Osteoblast (primary cell): ENCODE measurements at regions not wholly inside any gene's neighbourhood (a gene's known extent, or its start where the extent isn't known, plus 50 kb on each side); places are given as distances from the start of the nearest gene placed in this dataset.
"Not testable (repeated sequence)": the region's sequence is repeated elsewhere in the genome, so short reads cannot be mapped to it uniquely, and the experiment has no call there.

ENCODE experiments used
- DNase-seq: peaks from one replicate; pipeline ENCODE4 v3.0.0; 2011; ENCODE audit warnings: low spot score, mixed read lengths; ENCODE audit not compliant: insufficient read length; ENCODE audit errors: missing footprints
- H2AFZ ChIP-seq: 2 replicates; pipeline ENCODE4 v1.6.0; 2011; ENCODE audit warnings: mild to moderate bottlenecking, low read length
- H3K27ac ChIP-seq: 2 replicates; pipeline ENCODE4 v1.5.1; 2011; ENCODE audit warnings: mild to moderate bottlenecking, low read depth, low read length, moderate library complexity
- H3K27me3 ChIP-seq: 2 replicates; pipeline ENCODE4 v1.6.0; 2012; ENCODE audit warnings: mild to moderate bottlenecking, control low read depth, inconsistent platforms, low read length, moderate library complexity; ENCODE audit not compliant: insufficient read depth
- H3K36me3 ChIP-seq: 2 replicates; pipeline ENCODE4 v1.5.1; 2011; ENCODE audit warnings: mild to moderate bottlenecking, low read length, control low read depth, moderate library complexity; ENCODE audit not compliant: insufficient read depth
- H3K4me1 ChIP-seq: 2 replicates; pipeline ENCODE4 v1.5.1; 2011; ENCODE audit warnings: mild to moderate bottlenecking, low read length, control low read depth, moderate library complexity; ENCODE audit not compliant: insufficient read depth
- H3K4me2 ChIP-seq: 2 replicates; pipeline ENCODE4 v1.6.0; 2011; ENCODE audit warnings: mild to moderate bottlenecking, low read length; ENCODE audit not compliant: insufficient read depth
- H3K4me3 ChIP-seq: fragments of 200-600 bp; sonication (generic); 3 replicates; pipeline ENCODE4 v1.5.1; 2012; ENCODE audit warnings: mild to moderate bottlenecking, low read length, inconsistent platforms; ENCODE audit not compliant: insufficient read depth
- H3K79me2 ChIP-seq: 2 replicates; pipeline ENCODE4 v1.6.0; 2012; ENCODE audit warnings: mild to moderate bottlenecking, low read length, control low read depth, inconsistent platforms; ENCODE audit not compliant: insufficient read depth
- H3K9me3 ChIP-seq: 2 replicates; pipeline ENCODE4 v1.5.1; 2011; ENCODE audit warnings: low read depth, low read length, control low read depth
- H4K20me1 ChIP-seq: 2 replicates; pipeline ENCODE4 v1.6.0; 2012; ENCODE audit warnings: mild to moderate bottlenecking, low read length, control low read depth; ENCODE audit not compliant: insufficient read depth
- TF ChIP-seq, protein P1 (sequence below): IDR thresholded peaks from 2 replicates; pipeline ENCODE4 v1.5.1; 2011; ENCODE audit warnings: mild to moderate bottlenecking, low read depth, low read length, moderate library complexity; ENCODE audit errors: extremely low read depth

DNA sequence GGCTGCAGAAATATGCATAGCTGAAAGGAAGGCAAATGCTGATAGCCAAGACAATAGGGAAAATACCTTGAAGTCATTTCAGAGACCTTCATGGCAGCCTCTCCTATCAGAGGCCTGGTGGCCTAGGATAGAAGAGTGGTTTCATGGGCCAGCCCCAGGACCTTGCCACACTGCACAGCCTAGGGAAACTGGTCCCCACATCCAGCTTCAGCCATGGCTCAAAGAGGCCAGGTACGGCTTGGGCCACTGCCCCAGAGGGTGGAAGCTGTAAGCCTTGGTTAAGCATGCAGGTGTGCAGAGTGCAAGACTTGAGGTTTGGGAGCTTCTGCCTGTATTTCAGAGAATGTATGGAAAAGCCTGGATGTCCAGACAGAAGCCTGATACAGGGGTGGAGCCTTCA, 101.0 kb upstream of the KITLG start:
- H3K27me3 ChIP-seq: no peaks in the 10 kb centered on the region
- H3K79me2 ChIP-seq: no peaks in the 10 kb centered on the region
- TF ChIP-seq, protein P1, sequence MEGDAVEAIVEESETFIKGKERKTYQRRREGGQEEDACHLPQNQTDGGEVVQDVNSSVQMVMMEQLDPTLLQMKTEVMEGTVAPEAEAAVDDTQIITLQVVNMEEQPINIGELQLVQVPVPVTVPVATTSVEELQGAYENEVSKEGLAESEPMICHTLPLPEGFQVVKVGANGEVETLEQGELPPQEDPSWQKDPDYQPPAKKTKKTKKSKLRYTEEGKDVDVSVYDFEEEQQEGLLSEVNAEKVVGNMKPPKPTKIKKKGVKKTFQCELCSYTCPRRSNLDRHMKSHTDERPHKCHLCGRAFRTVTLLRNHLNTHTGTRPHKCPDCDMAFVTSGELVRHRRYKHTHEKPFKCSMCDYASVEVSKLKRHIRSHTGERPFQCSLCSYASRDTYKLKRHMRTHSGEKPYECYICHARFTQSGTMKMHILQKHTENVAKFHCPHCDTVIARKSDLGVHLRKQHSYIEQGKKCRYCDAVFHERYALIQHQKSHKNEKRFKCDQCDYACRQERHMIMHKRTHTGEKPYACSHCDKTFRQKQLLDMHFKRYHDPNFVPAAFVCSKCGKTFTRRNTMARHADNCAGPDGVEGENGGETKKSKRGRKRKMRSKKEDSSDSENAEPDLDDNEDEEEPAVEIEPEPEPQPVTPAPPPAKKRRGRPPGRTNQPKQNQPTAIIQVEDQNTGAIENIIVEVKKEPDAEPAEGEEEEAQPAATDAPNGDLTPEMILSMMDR: no peak
- no peaks in the 10 kb centered on the region for H4K20me1 ChIP-seq
- H3K36me3 ChIP-seq: no peaks in the 10 kb centered on the region
- no peak overlapping the region for H3K27ac ChIP-seq
- no peaks in the 10 kb centered on the region for H3K9me3 ChIP-seq
- H3K4me1 ChIP-seq: no peaks in the 10 kb centered on the region
- H3K4me2 ChIP-seq: no peak overlapping the region
- no peak overlapping the region for H2AFZ ChIP-seq
- H3K4me3 ChIP-seq: no peak overlapping the region
- DNase-seq: no peak

DNA sequence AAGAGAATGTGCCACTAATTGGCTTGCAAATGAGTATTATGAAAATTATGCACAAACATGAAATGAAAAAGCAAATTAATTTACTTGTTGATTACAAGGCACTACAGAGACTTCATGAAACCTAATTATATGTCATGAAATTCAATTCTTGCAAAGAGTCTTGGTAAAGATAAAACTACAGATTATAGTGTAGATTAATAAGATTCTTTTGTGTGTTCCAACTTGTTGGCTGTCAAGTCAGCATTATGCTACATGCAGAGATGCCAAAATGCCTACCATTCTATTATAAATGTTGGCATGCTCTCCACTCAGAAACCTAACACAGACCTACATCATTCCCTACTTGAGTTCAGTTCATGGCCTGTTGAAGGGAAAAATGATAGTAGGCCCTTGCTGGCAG, 97.2 kb upstream of the KITLG start:
- no peaks in the 10 kb centered on the region for H3K4me1 ChIP-seq
- H3K27ac ChIP-seq: no peak overlapping the region
- H3K9me3 ChIP-seq: no peaks in the 10 kb centered on the region
- no peaks in the 10 kb centered on the region for H3K79me2 ChIP-seq
- H2AFZ ChIP-seq: no peak overlapping the region
- no peak overlapping the region for H3K4me3 ChIP-seq
- no peak overlapping the region for H3K4me2 ChIP-seq
- H3K27me3 ChIP-seq: no peaks in the 10 kb centered on the region
- TF ChIP-seq, protein P1: no peak
- DNase-seq: no peak
- no peaks in the 10 kb centered on the region for H4K20me1 ChIP-seq
- no peaks in the 10 kb centered on the region for H3K36me3 ChIP-seq

GRCh38 chr12:88667615-88668014, 87.3 kb upstream of the KITLG start:
- H3K4me1 ChIP-seq, H3K4me3 ChIP-seq, H3K36me3 ChIP-seq, H3K9me3 ChIP-seq, H3K27me3 ChIP-seq, H3K27ac ChIP-seq, H3K79me2 ChIP-seq, H2AFZ ChIP-seq, H4K20me1 ChIP-seq, H3K4me2 ChIP-seq, DNase-seq: not testable (repeated sequence)

DNA sequence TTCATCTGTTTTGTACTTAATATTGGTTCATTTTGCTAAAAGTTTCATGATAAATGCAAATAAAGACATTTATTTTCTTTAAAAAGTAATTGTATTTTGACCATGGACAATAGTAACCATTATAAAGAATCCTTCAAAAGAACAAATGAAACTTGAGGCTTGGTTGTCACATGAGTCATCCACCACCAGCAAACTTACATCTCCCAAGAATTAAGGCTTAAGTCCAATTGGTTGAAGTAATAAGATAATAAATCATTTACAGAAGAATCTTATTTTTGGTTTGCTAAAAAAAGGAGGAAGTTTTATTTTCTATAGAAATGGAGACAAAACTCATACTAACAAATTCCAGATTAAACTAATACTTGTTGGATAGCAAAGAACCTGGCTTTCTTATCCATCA, 84.8 kb upstream of the KITLG start:
- no peaks in the 10 kb centered on the region for H3K27me3 ChIP-seq
- no peaks in the 10 kb centered on the region for H3K9me3 ChIP-seq
- H3K4me1 ChIP-seq: no peaks in the 10 kb centered on the region
- H3K4me3 ChIP-seq: no peak overlapping the region
- H3K4me2 ChIP-seq: no peak overlapping the region
- no peaks in the 10 kb centered on the region for H3K79me2 ChIP-seq
- H4K20me1 ChIP-seq: no peaks in the 10 kb centered on the region
- no peak overlapping the region for H3K27ac ChIP-seq
- no peak overlapping the region for H2AFZ ChIP-seq
- TF ChIP-seq, protein P1: no peak
- DNase-seq: no peak
- H3K36me3 ChIP-seq: no peaks in the 10 kb centered on the region

DNA sequence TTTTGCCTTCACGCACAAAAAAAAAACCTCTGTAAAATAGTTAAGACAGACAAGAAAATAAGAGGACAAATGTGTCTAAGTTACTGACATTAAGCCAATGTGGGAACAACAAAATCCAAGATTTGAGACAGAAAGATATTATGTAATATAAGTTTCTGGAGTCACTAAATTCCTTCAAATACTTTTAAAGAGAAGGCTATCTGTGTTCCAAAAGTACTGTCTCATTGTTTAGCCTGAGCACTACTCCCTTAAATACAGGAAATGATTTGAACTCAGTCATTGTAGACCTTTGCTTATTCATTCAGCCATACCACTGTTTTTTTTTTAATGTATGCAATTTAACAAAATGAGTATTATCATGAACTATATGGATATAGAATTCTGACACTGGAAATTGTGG, 82.7 kb upstream of the KITLG start:
- H3K9me3 ChIP-seq: no peaks in the 10 kb centered on the region
- H3K36me3 ChIP-seq: no peaks in the 10 kb centered on the region
- H3K79me2 ChIP-seq: no peaks in the 10 kb centered on the region
- no peak for DNase-seq
- H3K27ac ChIP-seq: no peak overlapping the region
- no peaks in the 10 kb centered on the region for H3K27me3 ChIP-seq
- H3K4me2 ChIP-seq: no peak overlapping the region
- TF ChIP-seq, protein P1: no peak
- H2AFZ ChIP-seq: peak overlapping the region; percentile 2
- no peaks in the 10 kb centered on the region for H4K20me1 ChIP-seq
- H3K4me1 ChIP-seq: no peaks in the 10 kb centered on the region
- H3K4me3 ChIP-seq: no peak overlapping the region
